GM20000 (cell line): ENCODE measurements at regions not wholly inside any gene's neighbourhood (a gene's known extent, or its start where the extent isn't known, plus 50 kb on each side); places are given as distances from the start of the nearest gene placed in this dataset.

Source experiments
- DNase-seq: peaks from one replicate; pipeline ENCODE4 v3.0.0; 2012; ENCODE audit warnings: low spot score
- TF ChIP-seq, protein P1 (sequence below): IDR thresholded peaks from 2 replicates; pipeline ENCODE4 v1.5.1; 2012; ENCODE audit warnings: mild to moderate bottlenecking, control low read depth; ENCODE audit errors: extremely low read depth, missing control alignments

- TF ChIP-seq, protein P1, sequence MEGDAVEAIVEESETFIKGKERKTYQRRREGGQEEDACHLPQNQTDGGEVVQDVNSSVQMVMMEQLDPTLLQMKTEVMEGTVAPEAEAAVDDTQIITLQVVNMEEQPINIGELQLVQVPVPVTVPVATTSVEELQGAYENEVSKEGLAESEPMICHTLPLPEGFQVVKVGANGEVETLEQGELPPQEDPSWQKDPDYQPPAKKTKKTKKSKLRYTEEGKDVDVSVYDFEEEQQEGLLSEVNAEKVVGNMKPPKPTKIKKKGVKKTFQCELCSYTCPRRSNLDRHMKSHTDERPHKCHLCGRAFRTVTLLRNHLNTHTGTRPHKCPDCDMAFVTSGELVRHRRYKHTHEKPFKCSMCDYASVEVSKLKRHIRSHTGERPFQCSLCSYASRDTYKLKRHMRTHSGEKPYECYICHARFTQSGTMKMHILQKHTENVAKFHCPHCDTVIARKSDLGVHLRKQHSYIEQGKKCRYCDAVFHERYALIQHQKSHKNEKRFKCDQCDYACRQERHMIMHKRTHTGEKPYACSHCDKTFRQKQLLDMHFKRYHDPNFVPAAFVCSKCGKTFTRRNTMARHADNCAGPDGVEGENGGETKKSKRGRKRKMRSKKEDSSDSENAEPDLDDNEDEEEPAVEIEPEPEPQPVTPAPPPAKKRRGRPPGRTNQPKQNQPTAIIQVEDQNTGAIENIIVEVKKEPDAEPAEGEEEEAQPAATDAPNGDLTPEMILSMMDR: no peak
- DNase-seq: no peak
These were observed 96.4 kb upstream of the ZMIZ1 start for GRCh38 chr10:78972160-78972946.

DNA sequence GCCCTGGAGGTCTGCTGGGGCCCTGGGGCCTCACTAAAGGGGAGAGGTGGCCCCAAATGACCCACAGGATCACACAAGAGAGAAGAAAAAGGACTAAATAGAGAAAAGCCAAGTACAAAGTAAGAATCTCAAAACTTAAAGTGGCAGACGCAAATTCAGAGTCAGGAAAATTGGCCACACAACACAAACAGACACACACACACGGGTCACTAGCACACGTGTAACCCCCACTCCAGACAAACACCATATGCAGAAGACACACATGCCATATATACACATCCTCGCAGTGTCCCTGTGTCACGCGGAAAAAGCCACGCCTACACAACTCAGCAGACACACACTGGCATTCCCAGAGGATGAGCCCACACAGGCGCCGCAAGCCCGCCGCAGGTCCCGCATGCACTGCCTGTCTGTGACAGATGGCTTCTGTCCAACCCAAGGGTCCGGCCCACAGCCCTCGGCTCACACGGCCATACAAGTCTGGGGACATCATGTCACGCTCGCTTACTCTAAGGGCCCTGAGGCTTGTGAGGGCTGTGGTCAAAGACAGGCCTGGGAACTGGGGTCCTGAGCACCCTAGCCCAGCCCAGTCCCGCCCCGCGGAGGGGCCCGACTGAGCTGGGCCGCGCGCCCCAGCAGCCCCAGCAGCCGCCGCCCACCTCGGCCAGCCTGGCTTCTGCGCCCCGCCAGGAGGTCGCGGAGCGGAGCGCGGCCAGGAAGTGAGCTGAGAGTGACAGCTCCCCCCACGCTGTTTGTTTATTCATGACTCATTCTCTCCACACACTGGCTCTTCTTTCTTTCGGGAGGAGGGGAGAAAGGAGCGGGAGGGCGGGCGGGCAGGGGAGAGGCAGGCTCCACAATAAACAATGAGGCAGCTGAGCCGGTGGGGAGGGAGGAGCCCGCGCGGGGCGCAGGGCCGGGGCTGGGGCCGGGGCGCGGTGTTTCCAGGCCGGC is 95.5 kb upstream of the ZMIZ1 start:
- peak; percentile 98 for DNase-seq
- TF ChIP-seq, protein P1: no peak

- no peak for DNase-seq
These were observed 94.7 kb upstream of the ZMIZ1 start for GRCh38 chr10:78973901-78974616.

DNA sequence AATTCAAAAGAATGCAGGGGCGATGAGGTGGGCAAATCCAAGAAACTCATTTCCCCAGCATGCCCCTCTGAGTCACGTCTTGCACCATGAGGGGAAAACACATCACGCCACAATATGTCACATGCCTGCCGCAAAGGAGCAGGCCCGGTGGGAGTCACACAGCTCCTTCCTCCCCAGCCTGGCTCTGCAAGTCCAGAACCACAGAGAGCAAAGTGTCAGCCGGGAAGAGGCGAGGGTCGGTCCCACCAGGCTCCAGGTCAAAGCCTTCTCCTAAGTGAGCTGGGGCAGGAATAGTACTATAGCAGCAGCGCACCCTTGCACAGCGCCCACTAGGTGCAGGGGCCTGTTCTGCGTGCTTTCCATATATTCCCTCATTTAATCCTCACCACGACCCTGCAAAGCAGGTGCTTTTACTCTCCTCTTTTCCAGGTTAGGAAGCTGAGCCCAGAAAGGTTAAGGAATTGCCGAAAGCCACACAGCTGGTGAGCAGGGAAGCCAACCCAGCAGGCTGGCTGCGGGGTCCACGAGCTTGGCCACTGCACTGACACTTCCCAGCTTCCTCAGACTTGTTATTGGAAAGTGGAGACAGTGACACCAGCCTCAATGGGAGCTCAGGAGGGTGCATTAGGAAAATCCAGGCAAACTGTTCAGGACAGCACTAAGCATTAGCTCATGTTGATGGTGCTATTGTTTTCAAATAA is 94.0 kb upstream of the ZMIZ1 start:
- peak; percentile 62 for DNase-seq
- TF ChIP-seq, protein P1: peak; percentile 84

More at GRCh38 chr10:78973901-78974616, 94.7 kb upstream of the ZMIZ1 start:
- TF ChIP-seq, protein P1: no peak

- DNase-seq: no peak
These were observed 92.8 kb upstream of the ZMIZ1 start for GRCh38 chr10:78975926-78976325.

GRCh38 chr10:78976825-78977755 is 91.7 kb upstream of the ZMIZ1 start:
- TF ChIP-seq, protein P1: no peak
- no peak for DNase-seq

More at GRCh38 chr10:78975926-78976325, 92.8 kb upstream of the ZMIZ1 start:
- TF ChIP-seq, protein P1: no peak
